Neural progenitor cell (in vitro differentiated cells): ENCODE measurements at regions not wholly inside any gene's neighbourhood (a gene's known extent, or its start where the extent isn't known, plus 50 kb on each side); places are given as distances from the start of the nearest gene placed in this dataset.

Experiments used
- EZH2 ChIP-seq: fragments of 200-600 bp; sonication (generic); IDR thresholded peaks from 2 replicates; pipeline ENCODE4 v1.6.1; 2017; ENCODE audit warnings: antibody characterized with exemption, mild to moderate bottlenecking, moderate library complexity
- EZH2phosphoT487 ChIP-seq: fragments of 200-600 bp; sonication (generic); IDR thresholded peaks from 2 replicates; pipeline ENCODE4 v1.6.1; 2017; ENCODE audit warnings: antibody characterized with exemption
- TF ChIP-seq, protein P1 (sequence below): fragments of 200-600 bp; sonication (generic); IDR thresholded peaks from 2 replicates; pipeline ENCODE4 v1.5.1; 2017; ENCODE audit warnings: antibody characterized with exemption, mild to moderate bottlenecking

DNA sequence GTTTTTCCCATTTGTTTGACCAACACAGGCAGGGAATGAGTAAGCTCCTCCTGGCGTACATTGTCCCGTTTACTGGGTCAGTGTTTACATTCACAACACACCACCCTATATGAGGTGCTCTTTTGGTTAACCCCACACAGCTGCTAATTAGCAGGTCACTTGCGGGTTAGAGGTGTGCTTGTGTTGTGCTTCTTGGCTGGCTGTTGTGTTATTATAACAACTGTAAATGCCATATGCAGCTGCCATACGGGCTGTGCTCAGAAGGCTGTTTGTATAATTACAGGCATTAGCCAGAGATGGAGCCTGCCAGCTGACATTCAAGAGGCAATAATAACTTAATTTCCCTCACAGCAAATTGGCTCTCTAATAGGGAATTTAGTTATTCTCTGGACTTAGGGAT lies 205.1 kb upstream of the ELAC2 start:
- TF ChIP-seq EZH2 (no peak), EZH2phosphoT487 (no peak)
- TF ChIP-seq, protein P1, sequence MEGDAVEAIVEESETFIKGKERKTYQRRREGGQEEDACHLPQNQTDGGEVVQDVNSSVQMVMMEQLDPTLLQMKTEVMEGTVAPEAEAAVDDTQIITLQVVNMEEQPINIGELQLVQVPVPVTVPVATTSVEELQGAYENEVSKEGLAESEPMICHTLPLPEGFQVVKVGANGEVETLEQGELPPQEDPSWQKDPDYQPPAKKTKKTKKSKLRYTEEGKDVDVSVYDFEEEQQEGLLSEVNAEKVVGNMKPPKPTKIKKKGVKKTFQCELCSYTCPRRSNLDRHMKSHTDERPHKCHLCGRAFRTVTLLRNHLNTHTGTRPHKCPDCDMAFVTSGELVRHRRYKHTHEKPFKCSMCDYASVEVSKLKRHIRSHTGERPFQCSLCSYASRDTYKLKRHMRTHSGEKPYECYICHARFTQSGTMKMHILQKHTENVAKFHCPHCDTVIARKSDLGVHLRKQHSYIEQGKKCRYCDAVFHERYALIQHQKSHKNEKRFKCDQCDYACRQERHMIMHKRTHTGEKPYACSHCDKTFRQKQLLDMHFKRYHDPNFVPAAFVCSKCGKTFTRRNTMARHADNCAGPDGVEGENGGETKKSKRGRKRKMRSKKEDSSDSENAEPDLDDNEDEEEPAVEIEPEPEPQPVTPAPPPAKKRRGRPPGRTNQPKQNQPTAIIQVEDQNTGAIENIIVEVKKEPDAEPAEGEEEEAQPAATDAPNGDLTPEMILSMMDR: no peak
